ENCODE measurements at regions not wholly inside any gene's neighbourhood (a gene's known extent, or its start where the extent isn't known, plus 50 kb on each side); places are given as distances from the start of the nearest gene placed in this dataset.

DNA sequence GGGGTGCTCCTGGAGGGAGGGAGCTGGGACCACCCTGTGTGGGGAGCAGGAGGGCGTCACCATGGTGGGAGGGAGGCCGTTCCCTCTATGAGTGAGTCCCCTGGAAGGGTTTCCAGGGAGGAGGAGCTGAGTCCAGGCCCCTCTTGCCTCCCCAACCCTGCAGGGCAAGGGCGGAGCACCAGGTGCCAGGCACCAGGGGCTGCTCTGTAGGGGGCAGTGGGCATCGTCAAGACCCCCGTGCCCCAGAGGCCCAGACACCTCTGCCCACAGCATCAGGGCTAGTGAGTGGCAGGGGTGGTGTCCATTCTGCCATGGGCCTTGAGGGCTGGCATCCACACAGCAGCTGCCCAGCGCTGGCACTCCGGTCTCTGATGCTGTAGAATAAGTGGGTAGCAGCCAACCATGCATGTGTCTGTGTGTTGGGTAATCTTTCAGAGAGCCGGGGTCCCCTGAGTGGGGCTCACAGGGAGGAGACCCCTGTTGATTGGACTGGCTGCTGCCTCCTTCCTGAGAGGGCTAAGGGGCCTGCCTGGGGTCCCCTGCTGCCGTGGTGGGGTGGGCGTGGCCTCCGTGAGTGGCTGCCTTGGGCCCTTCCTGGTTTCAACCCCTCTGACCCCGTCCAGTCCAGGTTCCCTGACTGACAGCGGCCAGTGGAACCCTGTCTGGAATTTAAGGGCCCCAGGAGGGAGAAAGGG, 72.7 kb upstream of the RNU6ATAC start:
- TF ChIP-seq, protein P1, sequence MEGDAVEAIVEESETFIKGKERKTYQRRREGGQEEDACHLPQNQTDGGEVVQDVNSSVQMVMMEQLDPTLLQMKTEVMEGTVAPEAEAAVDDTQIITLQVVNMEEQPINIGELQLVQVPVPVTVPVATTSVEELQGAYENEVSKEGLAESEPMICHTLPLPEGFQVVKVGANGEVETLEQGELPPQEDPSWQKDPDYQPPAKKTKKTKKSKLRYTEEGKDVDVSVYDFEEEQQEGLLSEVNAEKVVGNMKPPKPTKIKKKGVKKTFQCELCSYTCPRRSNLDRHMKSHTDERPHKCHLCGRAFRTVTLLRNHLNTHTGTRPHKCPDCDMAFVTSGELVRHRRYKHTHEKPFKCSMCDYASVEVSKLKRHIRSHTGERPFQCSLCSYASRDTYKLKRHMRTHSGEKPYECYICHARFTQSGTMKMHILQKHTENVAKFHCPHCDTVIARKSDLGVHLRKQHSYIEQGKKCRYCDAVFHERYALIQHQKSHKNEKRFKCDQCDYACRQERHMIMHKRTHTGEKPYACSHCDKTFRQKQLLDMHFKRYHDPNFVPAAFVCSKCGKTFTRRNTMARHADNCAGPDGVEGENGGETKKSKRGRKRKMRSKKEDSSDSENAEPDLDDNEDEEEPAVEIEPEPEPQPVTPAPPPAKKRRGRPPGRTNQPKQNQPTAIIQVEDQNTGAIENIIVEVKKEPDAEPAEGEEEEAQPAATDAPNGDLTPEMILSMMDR (IDR thresholded peaks at IDR 0.05; ENCODE audit: insufficient read depth, low read length): no peak
- TF ChIP-seq, protein P2, sequence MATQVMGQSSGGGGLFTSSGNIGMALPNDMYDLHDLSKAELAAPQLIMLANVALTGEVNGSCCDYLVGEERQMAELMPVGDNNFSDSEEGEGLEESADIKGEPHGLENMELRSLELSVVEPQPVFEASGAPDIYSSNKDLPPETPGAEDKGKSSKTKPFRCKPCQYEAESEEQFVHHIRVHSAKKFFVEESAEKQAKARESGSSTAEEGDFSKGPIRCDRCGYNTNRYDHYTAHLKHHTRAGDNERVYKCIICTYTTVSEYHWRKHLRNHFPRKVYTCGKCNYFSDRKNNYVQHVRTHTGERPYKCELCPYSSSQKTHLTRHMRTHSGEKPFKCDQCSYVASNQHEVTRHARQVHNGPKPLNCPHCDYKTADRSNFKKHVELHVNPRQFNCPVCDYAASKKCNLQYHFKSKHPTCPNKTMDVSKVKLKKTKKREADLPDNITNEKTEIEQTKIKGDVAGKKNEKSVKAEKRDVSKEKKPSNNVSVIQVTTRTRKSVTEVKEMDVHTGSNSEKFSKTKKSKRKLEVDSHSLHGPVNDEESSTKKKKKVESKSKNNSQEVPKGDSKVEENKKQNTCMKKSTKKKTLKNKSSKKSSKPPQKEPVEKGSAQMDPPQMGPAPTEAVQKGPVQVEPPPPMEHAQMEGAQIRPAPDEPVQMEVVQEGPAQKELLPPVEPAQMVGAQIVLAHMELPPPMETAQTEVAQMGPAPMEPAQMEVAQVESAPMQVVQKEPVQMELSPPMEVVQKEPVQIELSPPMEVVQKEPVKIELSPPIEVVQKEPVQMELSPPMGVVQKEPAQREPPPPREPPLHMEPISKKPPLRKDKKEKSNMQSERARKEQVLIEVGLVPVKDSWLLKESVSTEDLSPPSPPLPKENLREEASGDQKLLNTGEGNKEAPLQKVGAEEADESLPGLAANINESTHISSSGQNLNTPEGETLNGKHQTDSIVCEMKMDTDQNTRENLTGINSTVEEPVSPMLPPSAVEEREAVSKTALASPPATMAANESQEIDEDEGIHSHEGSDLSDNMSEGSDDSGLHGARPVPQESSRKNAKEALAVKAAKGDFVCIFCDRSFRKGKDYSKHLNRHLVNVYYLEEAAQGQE (IDR thresholded peaks at IDR 0.05; ENCODE audit: insufficient replicate concordance, low read depth): no peak
- TF ChIP-seq POLR2AphosphoS5 (IDR thresholded peaks at IDR 0.05; ENCODE audit: low read depth): no peak

All from HL-60 (cell line).